ENCODE measurements at regions not wholly inside any gene's neighbourhood (a gene's known extent, or its start where the extent isn't known, plus 50 kb on each side); places are given as distances from the start of the nearest gene placed in this dataset.
A peak's percentile ranks its signal among the peaks of the same experiment; 100 is the strongest.

- TF ChIP-seq NANOG (IDR thresholded peaks at IDR 0.05; ENCODE audit: insufficient read depth, low read depth, low read length, poor library complexity, severe bottlenecking) (peak; percentile 80), RNF2 (IDR thresholded peaks at IDR 0.05; ENCODE audit: borderline replicate concordance, low read depth, low read length, missing control alignments, poor library complexity, severe bottlenecking) (no peak), EP300 (IDR thresholded peaks at IDR 0.05; ENCODE audit: borderline replicate concordance in 1 of 2, low read depth in 2 of 2, low read length in 2 of 2) (peak in 1 of 2 experiments; percentile 79; a peak in 1 of 3 replicates)
These were observed 73.9 kb upstream of the KCNH8 start (continued) for GRCh38 chr3:19074257-19074900.

Measured in H1 (cell line).